ENCODE measurements at regions not wholly inside any gene's neighbourhood (a gene's known extent, or its start where the extent isn't known, plus 50 kb on each side); places are given as distances from the start of the nearest gene placed in this dataset.

DNA sequence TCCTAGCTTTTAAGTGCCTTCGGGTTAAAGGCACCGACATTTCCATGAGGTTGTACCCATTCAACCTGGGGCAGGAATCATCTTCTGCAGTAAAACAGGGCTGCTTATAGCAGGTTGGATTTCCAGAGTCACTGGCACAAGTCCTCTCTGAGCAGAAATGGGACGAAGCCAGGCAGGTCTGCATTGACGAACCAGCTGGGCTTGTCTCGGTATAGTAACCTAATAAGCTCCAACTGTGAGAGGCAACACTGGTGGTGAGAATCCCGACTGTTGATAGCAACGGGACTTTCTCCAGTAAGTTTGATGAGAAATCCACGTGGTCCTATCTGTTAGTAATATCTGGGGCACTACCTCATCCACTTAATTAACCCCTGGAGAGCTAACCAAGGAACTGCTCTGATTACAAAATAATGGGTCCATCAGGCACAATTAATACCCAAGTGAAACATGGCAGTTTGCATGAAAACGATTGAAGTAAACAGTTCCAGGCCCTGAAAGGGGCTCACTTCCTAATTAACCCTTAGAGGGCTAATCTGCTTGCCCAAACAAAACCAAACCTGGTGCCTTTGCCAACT, 491.0 kb upstream of the C9orf72 start:
- intact Hi-C loops (cut with DNase I) = no loop called here
- H3K4me1 ChIP-seq = no peaks in the 10 kb centered on the region
- no peaks in the 10 kb centered on the region for H3K9me3 ChIP-seq
- no peak overlapping the region for H3K4me3 ChIP-seq
- no peaks in the 10 kb centered on the region for H3K36me3 ChIP-seq
- no peak overlapping the region for H3K27ac ChIP-seq
- no peak for ATAC-seq
- no peaks in the 10 kb centered on the region for H3K27me3 ChIP-seq (ENCODE audit: low read depth)
- TF ChIP-seq, protein P1, sequence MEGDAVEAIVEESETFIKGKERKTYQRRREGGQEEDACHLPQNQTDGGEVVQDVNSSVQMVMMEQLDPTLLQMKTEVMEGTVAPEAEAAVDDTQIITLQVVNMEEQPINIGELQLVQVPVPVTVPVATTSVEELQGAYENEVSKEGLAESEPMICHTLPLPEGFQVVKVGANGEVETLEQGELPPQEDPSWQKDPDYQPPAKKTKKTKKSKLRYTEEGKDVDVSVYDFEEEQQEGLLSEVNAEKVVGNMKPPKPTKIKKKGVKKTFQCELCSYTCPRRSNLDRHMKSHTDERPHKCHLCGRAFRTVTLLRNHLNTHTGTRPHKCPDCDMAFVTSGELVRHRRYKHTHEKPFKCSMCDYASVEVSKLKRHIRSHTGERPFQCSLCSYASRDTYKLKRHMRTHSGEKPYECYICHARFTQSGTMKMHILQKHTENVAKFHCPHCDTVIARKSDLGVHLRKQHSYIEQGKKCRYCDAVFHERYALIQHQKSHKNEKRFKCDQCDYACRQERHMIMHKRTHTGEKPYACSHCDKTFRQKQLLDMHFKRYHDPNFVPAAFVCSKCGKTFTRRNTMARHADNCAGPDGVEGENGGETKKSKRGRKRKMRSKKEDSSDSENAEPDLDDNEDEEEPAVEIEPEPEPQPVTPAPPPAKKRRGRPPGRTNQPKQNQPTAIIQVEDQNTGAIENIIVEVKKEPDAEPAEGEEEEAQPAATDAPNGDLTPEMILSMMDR (IDR thresholded peaks at IDR 0.05) = no peak
- no peak for DNase-seq

DNA sequence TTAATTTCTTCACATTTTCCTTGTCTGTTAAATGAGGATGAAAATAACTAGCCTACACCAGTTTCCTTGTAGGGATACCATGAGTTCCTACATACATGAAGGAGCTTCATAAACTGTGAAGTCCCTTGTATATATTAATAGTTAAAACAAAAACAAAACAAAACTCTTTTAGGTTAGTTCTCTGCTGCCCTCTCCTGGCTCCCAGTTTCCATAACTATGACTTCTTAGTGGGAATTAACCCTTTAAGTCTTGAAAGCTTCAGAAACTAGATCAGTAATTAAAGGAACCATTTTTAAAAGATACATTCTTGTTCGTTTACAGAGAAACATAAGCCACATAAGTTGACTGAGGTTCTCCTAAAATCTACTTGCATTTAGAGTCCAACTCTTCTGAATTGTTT, 500.0 kb upstream of the C9orf72 start:
- ATAC-seq (peak; percentile 59 to 61), DNase-seq (no peak)
- H3K27ac ChIP-seq = no peak overlapping the region
- H3K36me3 ChIP-seq = no peaks in the 10 kb centered on the region
- TF ChIP-seq, protein P1 (IDR thresholded peaks at IDR 0.05) = peak; percentile 58
- intact Hi-C loops (cut with DNase I) = no loop called here
- H3K4me1 ChIP-seq = no peaks in the 10 kb centered on the region
- no peaks in the 10 kb centered on the region for H3K9me3 ChIP-seq
- no peaks in the 10 kb centered on the region for H3K27me3 ChIP-seq (ENCODE audit: low read depth)
- no peak overlapping the region for H3K4me3 ChIP-seq

DNA sequence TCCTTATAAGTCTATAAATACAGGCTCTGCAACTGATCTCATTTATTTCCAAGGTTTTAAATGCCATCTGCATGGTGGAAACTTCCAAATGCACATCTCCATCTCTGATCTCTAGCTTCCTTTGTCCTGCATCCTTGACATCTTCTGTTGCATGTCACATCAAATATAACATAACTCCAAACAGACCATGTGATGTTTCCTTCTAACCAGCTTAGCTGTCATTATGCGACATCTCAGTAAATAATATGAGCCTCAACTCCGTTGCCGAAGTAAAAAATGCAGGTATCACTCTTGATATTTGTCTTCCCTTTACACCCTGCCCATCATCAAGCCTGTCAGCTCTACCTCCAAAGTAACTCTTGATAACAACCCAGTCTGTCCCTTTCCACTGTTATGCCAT, 506.4 kb upstream of the C9orf72 start:
- no peak for ATAC-seq
- H3K27ac ChIP-seq = no peak overlapping the region
- no peaks in the 10 kb centered on the region for H3K36me3 ChIP-seq
- H3K4me1 ChIP-seq = no peaks in the 10 kb centered on the region
- H3K9me3 ChIP-seq = no peaks in the 10 kb centered on the region
- no peaks in the 10 kb centered on the region for H3K27me3 ChIP-seq (ENCODE audit: low read depth)
- TF ChIP-seq, protein P1 (IDR thresholded peaks at IDR 0.05) = no peak
- intact Hi-C loops (cut with DNase I) = no loop called here
- DNase-seq = no peak
- H3K4me3 ChIP-seq = no peak overlapping the region

DNA sequence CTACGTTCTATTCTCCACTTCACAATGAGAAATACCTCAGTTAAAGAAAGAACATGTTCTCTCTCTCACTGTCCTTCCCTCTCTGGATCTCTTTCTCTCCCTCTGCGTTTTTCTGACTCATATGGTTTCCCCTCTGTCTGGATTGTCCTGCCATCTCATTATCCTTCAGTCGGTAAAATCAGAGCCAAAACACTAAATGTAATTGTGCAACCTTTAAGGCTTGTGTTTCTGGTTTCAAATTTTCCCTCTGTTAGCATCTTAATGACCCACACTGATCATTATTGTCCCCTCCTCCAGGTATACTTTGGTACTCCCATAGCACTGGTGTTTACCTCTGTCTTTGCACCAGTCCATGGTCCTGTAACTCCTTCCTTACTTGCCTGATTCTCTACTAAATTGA, 509.4 kb upstream of the C9orf72 start:
- no peaks in the 10 kb centered on the region for H3K4me1 ChIP-seq
- intact Hi-C loops (cut with DNase I) = no loop called here
- TF ChIP-seq, protein P1 (IDR thresholded peaks at IDR 0.05) = no peak
- no peak overlapping the region for H3K27ac ChIP-seq
- no peaks in the 10 kb centered on the region for H3K27me3 ChIP-seq (ENCODE audit: low read depth)
- DNase-seq (no peak), ATAC-seq (no peak)
- no peaks in the 10 kb centered on the region for H3K9me3 ChIP-seq
- H3K4me3 ChIP-seq = no peak overlapping the region
- H3K36me3 ChIP-seq = no peaks in the 10 kb centered on the region

DNA sequence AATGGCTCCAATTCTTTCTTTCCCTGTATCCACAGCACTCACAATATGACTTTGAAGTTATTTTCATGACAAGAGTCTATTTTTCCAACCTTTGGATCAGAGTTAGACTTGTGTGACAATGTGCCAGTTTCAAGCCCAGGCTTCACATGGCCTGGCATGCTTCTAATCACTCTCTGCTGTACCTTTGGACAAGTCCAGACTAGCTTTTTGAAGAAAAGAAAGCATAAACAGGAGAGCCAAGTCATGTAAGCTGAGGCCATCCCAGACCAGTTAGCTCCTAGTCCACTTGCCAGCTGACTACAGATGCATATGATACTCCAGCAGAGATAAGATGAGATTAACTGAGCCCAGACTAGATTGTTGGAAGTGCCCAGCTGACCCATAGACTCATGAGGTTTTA, 513.6 kb upstream of the C9orf72 start:
- no peaks in the 10 kb centered on the region for H3K9me3 ChIP-seq
- ATAC-seq (no peak), DNase-seq (no peak)
- no peak overlapping the region for H3K4me3 ChIP-seq
- H3K4me1 ChIP-seq = no peaks in the 10 kb centered on the region
- intact Hi-C loops (cut with DNase I) = no loop called here
- no peak overlapping the region for H3K27ac ChIP-seq
- TF ChIP-seq, protein P1 (IDR thresholded peaks at IDR 0.05) = no peak
- no peaks in the 10 kb centered on the region for H3K36me3 ChIP-seq
- H3K27me3 ChIP-seq (ENCODE audit: low read depth) = no peaks in the 10 kb centered on the region
